ENCODE measurements at regions not wholly inside any gene's neighbourhood (a gene's known extent, or its start where the extent isn't known, plus 50 kb on each side); places are given as distances from the start of the nearest gene placed in this dataset.

GRCh38 chrX:126395909-126396308 is 156.7 kb downstream of the DCAF12L1 start:
- TF ChIP-seq, protein P1, sequence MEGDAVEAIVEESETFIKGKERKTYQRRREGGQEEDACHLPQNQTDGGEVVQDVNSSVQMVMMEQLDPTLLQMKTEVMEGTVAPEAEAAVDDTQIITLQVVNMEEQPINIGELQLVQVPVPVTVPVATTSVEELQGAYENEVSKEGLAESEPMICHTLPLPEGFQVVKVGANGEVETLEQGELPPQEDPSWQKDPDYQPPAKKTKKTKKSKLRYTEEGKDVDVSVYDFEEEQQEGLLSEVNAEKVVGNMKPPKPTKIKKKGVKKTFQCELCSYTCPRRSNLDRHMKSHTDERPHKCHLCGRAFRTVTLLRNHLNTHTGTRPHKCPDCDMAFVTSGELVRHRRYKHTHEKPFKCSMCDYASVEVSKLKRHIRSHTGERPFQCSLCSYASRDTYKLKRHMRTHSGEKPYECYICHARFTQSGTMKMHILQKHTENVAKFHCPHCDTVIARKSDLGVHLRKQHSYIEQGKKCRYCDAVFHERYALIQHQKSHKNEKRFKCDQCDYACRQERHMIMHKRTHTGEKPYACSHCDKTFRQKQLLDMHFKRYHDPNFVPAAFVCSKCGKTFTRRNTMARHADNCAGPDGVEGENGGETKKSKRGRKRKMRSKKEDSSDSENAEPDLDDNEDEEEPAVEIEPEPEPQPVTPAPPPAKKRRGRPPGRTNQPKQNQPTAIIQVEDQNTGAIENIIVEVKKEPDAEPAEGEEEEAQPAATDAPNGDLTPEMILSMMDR (IDR thresholded peaks at IDR 0.05; ENCODE audit: insufficient read depth, low read length, severe bottlenecking), result no peak
- Histone ChIP-seq H3K36me3 (ENCODE audit: control insufficient read depth, insufficient read depth, low read length) (no peaks in the 10 kb centered on the region), H3K27me3 (ENCODE audit: control insufficient read depth, insufficient read depth, low read length) (no peaks in the 10 kb centered on the region), H3K4me3 (ENCODE audit: low read depth, low read length) (no peak overlapping the region)
- no peak for FAIRE-seq
- DNase-seq (ENCODE audit: low read depth), result no peak

DNA sequence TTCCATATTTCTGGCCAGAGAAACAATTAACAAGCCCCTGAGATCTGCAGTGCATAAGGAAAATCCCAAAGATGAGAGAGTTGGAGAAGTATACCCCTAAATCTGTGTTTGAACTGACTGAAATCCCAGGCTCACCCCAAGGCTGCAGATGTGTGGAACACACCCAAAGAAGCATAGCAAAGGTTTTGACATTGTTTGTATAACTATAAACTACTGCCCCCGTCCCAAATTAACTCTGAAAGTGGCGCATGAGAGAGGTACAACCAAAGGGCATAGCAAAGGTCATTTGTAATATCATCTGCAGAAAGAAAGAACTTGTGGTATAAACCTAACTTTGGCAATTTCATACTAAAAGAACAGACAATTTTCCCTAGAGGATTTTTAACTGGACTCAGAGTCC is 157.9 kb downstream of the DCAF12L1 start:
- Histone ChIP-seq H3K4me3 (ENCODE audit: low read depth, low read length) (no peak overlapping the region), H3K27me3 (ENCODE audit: control insufficient read depth, insufficient read depth, low read length) (no peaks in the 10 kb centered on the region), H3K36me3 (ENCODE audit: control insufficient read depth, insufficient read depth, low read length) (no peaks in the 10 kb centered on the region)
- TF ChIP-seq, protein P1 (IDR thresholded peaks at IDR 0.05; ENCODE audit: insufficient read depth, low read length, severe bottlenecking), result no peak
- FAIRE-seq, result no peak
- no peak for DNase-seq (ENCODE audit: low read depth)

- TF ChIP-seq, protein P1 (IDR thresholded peaks at IDR 0.05; ENCODE audit: insufficient read depth, low read length, severe bottlenecking), result no peak
- no peaks in the 10 kb centered on the region for H3K36me3 ChIP-seq (ENCODE audit: control insufficient read depth, insufficient read depth, low read length)
- FAIRE-seq (no peak), DNase-seq (ENCODE audit: low read depth) (no peak)
- H3K27me3 ChIP-seq (ENCODE audit: control insufficient read depth, insufficient read depth, low read length), result no peaks in the 10 kb centered on the region
- no peak overlapping the region for H3K4me3 ChIP-seq (ENCODE audit: low read depth, low read length)
Measured at GRCh38 chrX:126393284-126393683, 159.3 kb downstream of the DCAF12L1 start.

GRCh38 chrX:126376465-126376864 is 176.1 kb downstream of the DCAF12L1 start:
- Histone ChIP-seq H3K4me3 (ENCODE audit: low read depth, low read length) (no peak overlapping the region), H3K36me3 (ENCODE audit: control insufficient read depth, insufficient read depth, low read length) (no peaks in the 10 kb centered on the region), H3K27me3 (ENCODE audit: control insufficient read depth, insufficient read depth, low read length) (no peaks in the 10 kb centered on the region)
- TF ChIP-seq, protein P1 (IDR thresholded peaks at IDR 0.05; ENCODE audit: insufficient read depth, low read length, severe bottlenecking), result no peak
- FAIRE-seq (no peak), DNase-seq (ENCODE audit: low read depth) (no peak)

- DNase-seq (ENCODE audit: low read depth), result no peak
- Histone ChIP-seq H3K27me3 (ENCODE audit: control insufficient read depth, insufficient read depth, low read length) (no peaks in the 10 kb centered on the region), H3K4me3 (ENCODE audit: low read depth, low read length) (no peak overlapping the region), H3K36me3 (ENCODE audit: control insufficient read depth, insufficient read depth, low read length) (no peaks in the 10 kb centered on the region)
- TF ChIP-seq, protein P1 (IDR thresholded peaks at IDR 0.05; ENCODE audit: insufficient read depth, low read length, severe bottlenecking), result no peak
- no peak for FAIRE-seq
Measured at GRCh38 chrX:126342859-126343258, 176.8 kb upstream of the DCAF12L2 start.

DNA sequence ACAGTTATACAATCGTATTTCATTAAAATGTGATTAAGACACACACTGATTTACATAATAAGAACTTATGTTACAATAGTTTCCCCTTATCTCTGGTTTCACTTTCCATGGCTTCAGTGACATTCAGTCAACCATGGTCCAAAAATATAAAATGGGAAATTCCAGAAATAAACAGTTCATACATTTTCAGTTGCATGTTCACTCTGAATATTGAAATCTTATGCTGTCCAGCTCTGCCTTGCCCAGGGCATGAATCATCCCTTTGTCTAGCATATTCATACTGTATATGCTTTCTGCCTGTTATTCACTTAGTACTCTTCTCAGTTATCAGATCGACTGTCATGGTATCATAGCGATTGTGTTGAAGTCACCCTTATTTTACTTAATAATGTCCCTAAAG is 173.8 kb upstream of the DCAF12L2 start:
- TF ChIP-seq, protein P1 (IDR thresholded peaks at IDR 0.05; ENCODE audit: insufficient read depth, low read length, severe bottlenecking), result no peak
- DNase-seq (ENCODE audit: low read depth) (no peak), FAIRE-seq (no peak)
- no peaks in the 10 kb centered on the region for H3K27me3 ChIP-seq (ENCODE audit: control insufficient read depth, insufficient read depth, low read length)
- no peak overlapping the region for H3K4me3 ChIP-seq (ENCODE audit: low read depth, low read length)
- no peaks in the 10 kb centered on the region for H3K36me3 ChIP-seq (ENCODE audit: control insufficient read depth, insufficient read depth, low read length)
